GM21367 (cell line): ENCODE measurements at regions not wholly inside any gene's neighbourhood (a gene's known extent, or its start where the extent isn't known, plus 50 kb on each side); places are given as distances from the start of the nearest gene placed in this dataset.

Source experiments
- ATAC-seq: cut with Tn5 transposase; IDR thresholded peaks from one replicate; pipeline ENCODE4 v1.9.1; 2021; ENCODE audit not compliant: unreplicated experiment

DNA sequence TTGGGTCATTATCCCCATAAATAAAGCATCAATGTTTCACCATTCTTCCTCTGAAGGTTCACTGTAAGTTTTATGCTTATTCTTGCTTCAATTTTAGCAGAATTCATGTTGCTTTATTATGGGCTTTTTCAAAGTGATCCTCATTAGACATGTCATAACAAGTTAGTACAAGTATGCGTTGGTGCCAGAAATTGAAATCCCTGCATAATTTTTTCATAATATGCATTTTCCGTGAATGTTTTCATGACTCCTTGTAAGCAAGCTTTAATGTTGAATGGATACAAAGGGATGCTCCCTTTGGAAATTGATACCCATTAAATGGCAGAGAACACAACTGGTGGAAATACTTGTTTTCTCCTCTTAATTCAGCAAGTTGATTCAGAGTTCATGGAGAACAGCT lies 179.7 kb downstream of the ST6GAL2 start:
- ATAC-seq: no peak

- no peak for ATAC-seq
Observed at GRCh38 chr2:106708209-106708608, 177.8 kb downstream of the ST6GAL2 start.

DNA sequence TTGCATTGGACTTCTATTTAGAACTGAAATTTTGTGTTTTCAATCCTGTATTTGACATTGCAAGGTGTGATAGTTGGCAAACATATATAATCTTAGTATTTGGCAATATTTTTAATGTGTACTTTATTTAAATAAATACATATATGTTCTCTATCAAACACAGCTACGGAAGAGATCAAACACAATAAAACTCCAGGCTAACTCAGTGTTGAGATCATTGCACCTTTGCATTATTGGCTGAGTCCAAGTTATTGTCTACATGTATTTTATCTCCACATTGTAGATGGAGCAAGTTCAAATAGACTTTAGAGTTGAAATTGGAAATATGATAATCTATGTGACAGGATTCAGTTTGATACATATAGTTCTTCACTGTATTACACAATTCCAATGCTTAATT lies 176.7 kb downstream of the ST6GAL2 start:
- ATAC-seq: no peak

DNA sequence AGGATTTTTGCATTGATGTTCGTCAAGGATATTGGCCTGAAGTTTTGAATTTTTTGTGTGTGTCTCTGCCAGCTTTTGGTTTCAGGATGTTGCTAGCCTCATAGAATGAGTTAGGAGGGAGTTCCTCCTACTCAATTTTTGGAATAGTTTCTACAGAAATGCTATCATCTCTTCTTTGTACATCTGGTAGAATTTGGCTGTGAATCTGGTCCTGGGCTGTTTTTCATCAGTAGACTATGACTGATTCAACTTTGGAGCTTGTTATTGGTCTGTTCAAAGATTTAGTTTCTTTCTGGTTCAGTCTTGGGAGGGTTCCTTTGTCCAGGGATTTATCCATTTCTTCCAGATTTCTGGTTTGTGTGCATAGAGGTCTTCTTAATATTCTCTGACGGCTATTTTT lies 166.7 kb downstream of the ST6GAL2 start:
- ATAC-seq: no peak

- no peak for ATAC-seq
Observed at GRCh38 chr2:106720026-106720425, 165.9 kb downstream of the ST6GAL2 start.

DNA sequence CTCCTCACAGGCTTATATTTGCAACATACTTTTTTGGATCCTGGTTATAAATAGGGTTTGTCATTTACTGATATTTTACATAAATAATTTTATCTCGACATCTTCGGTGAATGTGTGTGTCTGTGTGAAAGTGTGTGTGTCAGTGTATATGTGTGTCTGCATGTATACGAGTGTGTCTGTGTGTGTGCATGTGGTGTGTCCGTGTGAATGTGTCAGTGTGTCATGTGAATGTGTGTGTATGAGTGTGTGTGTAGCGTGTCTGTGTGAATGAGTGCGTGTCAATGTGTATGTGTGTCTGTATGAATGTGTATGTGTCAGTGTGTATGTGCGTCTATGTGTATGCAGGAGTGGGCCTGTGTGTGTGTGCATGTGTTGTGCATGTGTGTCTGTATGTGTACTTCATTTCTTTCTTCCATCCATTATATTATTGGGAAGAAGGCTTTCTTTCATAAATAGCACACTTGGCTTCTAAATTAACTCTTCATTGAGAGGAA lies 161.6 kb downstream of the ST6GAL2 start:
- ATAC-seq: no peak

- no peak for ATAC-seq
Observed at GRCh38 chr2:106734165-106734564, 151.8 kb downstream of the ST6GAL2 start.

- no peak for ATAC-seq
Observed at GRCh38 chr2:106735807-106736206, 150.2 kb downstream of the ST6GAL2 start.

DNA sequence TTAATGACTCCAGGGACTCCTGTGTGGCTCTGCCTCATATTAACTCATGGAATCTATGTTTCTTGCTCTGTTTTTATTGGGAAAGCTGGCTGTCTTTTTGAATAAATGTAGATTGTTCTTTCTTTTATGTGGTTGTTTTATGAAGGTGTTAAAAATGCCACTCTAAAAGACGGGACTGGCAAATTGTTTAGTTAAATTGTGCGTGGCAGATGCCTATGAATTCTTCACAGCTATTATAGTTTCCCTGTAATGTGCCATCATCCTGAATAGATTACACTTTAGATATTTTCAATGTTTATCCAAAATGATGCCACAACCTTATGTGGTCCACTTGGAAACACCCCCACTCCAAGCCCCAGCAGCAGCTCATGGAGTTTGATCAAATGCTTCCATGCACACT lies 149.7 kb downstream of the ST6GAL2 start:
- ATAC-seq: no peak

GRCh38 chr2:106745468-106745867 lies 140.5 kb downstream of the ST6GAL2 start:
- no peak for ATAC-seq

- ATAC-seq: no peak
Observed at GRCh38 chr2:106749823-106750222, 136.1 kb downstream of the ST6GAL2 start.
